NCI-H1694 (cell line): ENCODE measurements at regions not wholly inside any gene's neighbourhood (a gene's known extent, or its start where the extent isn't known, plus 50 kb on each side); places are given as distances from the start of the nearest gene placed in this dataset.

Experiments used
- DNase-seq: peaks from one replicate; lab custom pipeline; 2025; lab: John Stamatoyannopoulos, UW

DNA sequence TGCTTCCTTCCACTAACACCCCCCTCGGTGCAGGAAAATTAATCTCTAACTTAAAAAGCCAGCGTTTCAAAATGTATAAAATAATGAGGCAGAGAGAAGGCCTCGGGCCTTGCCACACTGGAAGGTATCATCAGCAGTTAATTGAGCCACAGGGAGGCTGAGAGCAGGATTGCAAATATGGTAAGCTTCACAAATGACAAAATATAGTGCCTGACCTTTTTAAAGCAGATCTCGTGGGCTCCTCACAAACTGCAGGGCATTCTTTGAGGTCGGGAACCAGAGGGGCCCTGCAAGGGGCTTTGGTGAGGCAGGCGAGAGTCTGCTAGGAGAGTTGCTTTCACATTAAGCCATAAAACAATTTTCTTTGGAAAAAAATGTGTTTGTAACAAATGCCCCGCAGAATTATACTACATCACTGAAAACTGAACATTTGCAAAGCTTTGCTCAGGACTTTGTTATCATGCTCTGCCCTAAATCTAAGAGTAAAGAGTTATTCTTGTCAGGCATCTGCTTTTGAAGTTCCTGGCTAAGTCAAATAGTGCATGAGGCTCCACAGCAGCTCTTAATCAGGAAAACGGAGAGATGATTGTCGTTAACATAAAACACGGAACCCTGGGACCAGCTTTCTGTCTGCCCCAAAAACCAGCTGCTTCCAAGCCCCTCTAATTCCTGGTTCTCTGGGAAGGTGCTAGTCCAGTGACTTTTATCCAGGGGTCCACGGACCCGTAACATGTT is 61.4 kb upstream of the SYT13 start:
- DNase-seq: no peak

GRCh38 chr11:45345491-45345890 is 59.4 kb upstream of the SYT13 start:
- DNase-seq: no peak

DNA sequence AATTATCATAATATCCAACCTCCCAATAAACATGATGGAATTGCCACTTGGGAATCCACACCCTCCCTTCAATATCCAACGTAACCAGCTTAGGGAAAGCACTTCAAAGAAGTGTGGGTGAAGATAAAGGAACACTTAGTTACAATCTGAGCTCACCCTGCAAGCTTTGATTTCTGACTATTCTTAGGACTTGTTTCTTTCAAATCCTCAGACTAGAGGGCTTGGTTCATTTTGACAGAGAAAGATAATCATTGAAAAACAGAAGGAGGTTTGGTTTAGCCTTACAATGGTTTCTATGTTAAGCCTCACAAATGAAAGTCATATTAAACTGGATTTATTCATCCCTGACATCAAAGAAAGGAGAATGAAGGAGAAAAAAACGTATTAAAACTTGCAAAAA is 57.9 kb upstream of the SYT13 start:
- DNase-seq: no peak

DNA sequence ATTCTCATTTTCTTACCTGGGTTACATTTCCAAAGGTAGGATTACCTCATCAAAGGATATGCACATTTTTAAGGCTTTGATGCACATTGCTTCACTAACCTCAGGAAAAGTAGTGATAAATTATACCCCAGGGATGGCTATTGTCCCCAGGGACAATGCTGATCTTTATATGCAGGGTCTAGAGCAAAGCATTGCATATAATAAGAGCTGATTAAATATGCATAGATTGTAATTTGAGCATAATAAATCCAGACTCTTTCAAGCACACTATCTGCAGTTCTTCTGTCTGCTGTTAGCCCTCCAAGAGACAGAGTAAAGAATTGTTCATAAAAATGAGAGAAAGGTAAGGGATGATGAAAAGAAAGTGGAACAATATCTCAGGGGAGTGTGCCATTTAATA is 57.3 kb upstream of the SYT13 start:
- DNase-seq: no peak

DNA sequence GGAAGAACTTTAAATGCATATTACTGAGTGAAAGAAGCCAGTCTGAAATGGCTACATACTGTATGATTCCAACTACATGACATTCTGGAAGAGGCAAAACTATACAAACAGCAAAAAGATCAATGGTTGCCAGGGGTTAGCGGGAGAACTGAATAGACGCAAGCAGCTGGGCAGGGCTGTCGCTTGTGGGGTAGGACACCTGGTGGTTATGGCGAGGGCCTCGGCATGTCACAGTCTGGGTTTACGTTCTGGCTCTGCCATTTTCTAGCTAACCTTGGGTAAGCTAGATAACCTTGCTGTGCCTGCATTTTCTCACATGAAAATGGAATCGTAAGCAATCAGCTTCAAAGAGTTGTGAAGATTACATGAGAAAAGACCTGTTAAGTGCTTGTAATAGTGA is 55.2 kb upstream of the SYT13 start:
- DNase-seq: no peak

- DNase-seq: peak; percentile 85
These were observed 53.8 kb upstream of the SYT13 start for GRCh38 chr11:45339729-45340519.

- no peak for DNase-seq
These were observed 51.6 kb upstream of the SYT13 start for GRCh38 chr11:45337583-45338360.

- no peak for DNase-seq
These were observed 50.0 kb upstream of the SYT13 start for GRCh38 chr11:45336136-45336535.
